RWPE1 (cell line): ENCODE measurements at regions not wholly inside any gene's neighbourhood (a gene's known extent, or its start where the extent isn't known, plus 50 kb on each side); places are given as distances from the start of the nearest gene placed in this dataset.

Experiments
- CTCF ChIA-PET: fragments of 350-600 bp; sonication (Branson Sonifier 250); formaldehyde crosslinking; extraction: SDS; loops from one replicate; lab custom pipeline; 2021; lab: Yijun Ruan, JAX
- POLR2A ChIA-PET: fragments of 400-600 bp; formaldehyde crosslinking; extraction: SDS; loops from one replicate; lab custom pipeline; 2020; ENCODE audit warnings: antibody characterized with exemption; ENCODE audit not compliant: low non-redundant PET; lab: Yijun Ruan, JAX
- DNase-seq: peaks from one replicate; pipeline ENCODE4 v3.0.0; 2012; ENCODE audit warnings: low spot score
- H3K27ac ChIP-seq: fragments of 450-650 bp; 2 replicates; pipeline ENCODE4 v1.5.1; 2017
- CTCF ChIP-seq: fragments of 450-650 bp; conservative IDR thresholded peaks from 2 replicates; pipeline ENCODE4 v1.5.1; 2017; ENCODE audit warnings: low read depth, mild to moderate bottlenecking

GRCh38 chr4:15345134-15345533, 82.7 kb upstream of the C1QTNF7 start:
- CTCF ChIA-PET, result no interaction called here
- POLR2A ChIA-PET, result no interaction called here
- no peak for TF ChIP-seq CTCF
- DNase-seq, result no peak
- no peak overlapping the region for H3K27ac ChIP-seq

GRCh38 chr4:15348236-15348635, 79.6 kb upstream of the C1QTNF7 start:
- TF ChIP-seq CTCF, result no peak
- H3K27ac ChIP-seq, result no peak overlapping the region
- ChIA-PET POLR2A (no interaction called here), CTCF (no interaction called here)
- no peak for DNase-seq

- TF ChIP-seq CTCF, result no peak
- DNase-seq, result no peak
- ChIA-PET CTCF (no interaction called here), POLR2A (no interaction called here)
- no peak overlapping the region for H3K27ac ChIP-seq
Measured at GRCh38 chr4:15348695-15349094, 79.1 kb upstream of the C1QTNF7 start.

GRCh38 chr4:15349531-15349935, 78.3 kb upstream of the C1QTNF7 start:
- ChIA-PET CTCF (no interaction called here), POLR2A (no interaction called here)
- TF ChIP-seq CTCF, result no peak
- H3K27ac ChIP-seq, result no peak overlapping the region
- DNase-seq, result no peak

- DNase-seq, result no peak
- CTCF ChIA-PET, result no interaction called here
- H3K27ac ChIP-seq, result no peak overlapping the region
- no peak for TF ChIP-seq CTCF
- POLR2A ChIA-PET, result no interaction called here
Measured at GRCh38 chr4:15349965-15350364, 77.9 kb upstream of the C1QTNF7 start.

GRCh38 chr4:15352524-15352923, 75.3 kb upstream of the C1QTNF7 start:
- no peak for TF ChIP-seq CTCF
- ChIA-PET POLR2A (no interaction called here), CTCF (no interaction called here)
- no peak for DNase-seq
- no peak overlapping the region for H3K27ac ChIP-seq

GRCh38 chr4:15353207-15353606, 74.6 kb upstream of the C1QTNF7 start:
- DNase-seq, result no peak
- no peak overlapping the region for H3K27ac ChIP-seq
- ChIA-PET POLR2A (no interaction called here), CTCF (no interaction called here)
- no peak for TF ChIP-seq CTCF
